ENCODE measurements at regions not wholly inside any gene's neighbourhood (a gene's known extent, or its start where the extent isn't known, plus 50 kb on each side); places are given as distances from the start of the nearest gene placed in this dataset.

DNA sequence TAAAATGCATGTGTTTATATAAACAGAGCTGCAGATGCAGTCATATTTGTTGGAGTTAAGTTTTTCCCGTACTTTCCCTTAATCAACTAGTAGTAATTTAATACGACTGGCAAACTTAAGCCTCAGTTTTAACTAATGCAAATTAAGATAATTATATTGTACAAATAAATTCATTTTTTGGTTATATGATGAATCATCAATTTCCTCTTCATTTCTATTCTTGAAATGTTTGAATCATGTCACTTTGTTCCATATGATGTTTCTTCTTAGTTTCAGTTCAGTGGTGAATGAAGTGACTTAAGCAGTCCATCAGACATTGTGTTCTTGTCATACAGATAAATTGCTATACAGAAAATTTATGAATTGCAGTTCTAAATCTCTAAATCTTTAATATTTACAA is 1361.2 kb upstream of the EPHA6 start:
- no TSS peak for BruUV-seq (replicated peaks)
- WGBS (ENCODE audit: insufficient coverage, low coverage, missing lambda C conversion rate) = 0% methylated on average over 2 of the region's 2 CpGs

GRCh38 chr3:95456835-95457234 is 1357.6 kb upstream of the EPHA6 start:
- Histone ChIP-seq H3K9me1 (ENCODE audit: control insufficient read depth, insufficient read depth, low read length) (no peaks in the 10 kb centered on the region), H3K36me3 (ENCODE audit: control insufficient read depth, insufficient read depth, low read length) (no peaks in the 10 kb centered on the region), H3K27me3 (ENCODE audit: control insufficient read depth in 2 of 2, insufficient read depth in 2 of 2, low read length in 2 of 2) (no peaks in the 10 kb centered on the region), H3K4me2 (ENCODE audit: insufficient read depth, low read length) (no peak overlapping the region), H3K79me2 (ENCODE audit: control insufficient read depth, insufficient read depth, low read length) (no peaks in the 10 kb centered on the region), H3K4me1 (replicated peaks in 1 of 2; ENCODE audit: control insufficient read depth in 2 of 2, insufficient read depth in 2 of 2, low read length in 2 of 2) (no peaks in the 10 kb centered on the region), H4K20me1 (replicated peaks; ENCODE audit: control insufficient read depth, insufficient read depth, low read length) (no peaks in the 10 kb centered on the region), H2AFZ (ENCODE audit: low read depth, low read length) (no peak overlapping the region), H3K9ac (ENCODE audit: insufficient read depth in 1 of 2, low read depth in 2 of 2, low read length in 2 of 2) (no peak overlapping the region), H3K4me3 (no peak overlapping the region), H3K27ac (ENCODE audit: extremely low read depth, low read depth, low read length) (no peak overlapping the region), H3K9me3 (replicated peaks; ENCODE audit: control insufficient read depth, insufficient read depth, low read depth, low read length) (no peaks in the 10 kb centered on the region)
- intact Hi-C loops (cut with micrococcal nuclease) = no loop called here
- FAIRE-seq = no peak
- CTCF ChIA-PET (ENCODE audit: low intra/inter-chr PET ratio) = no interaction called here
- no peak for ATAC-seq
- no TSS peak for BruUV-seq (replicated peaks)
- POLR2A ChIA-PET = no interaction called here
- in situ Hi-C loops (cut with MboI) = no loop called here
- DNase-seq (ENCODE audit: extremely low read depth in 1 of 4, low spot score in 3 of 4) = no peak
- TF ChIP-seq ZFP30 (CRISPR knock-in tag; IDR thresholded peaks at IDR 0.05; ENCODE audit: borderline replicate concordance) = no peak
- no peak for TF ChIP-seq GMEB1 (CRISPR knock-in tag; IDR thresholded peaks at IDR 0.05)
- TF ChIP-seq SIN3A (IDR thresholded peaks at IDR 0.05; ENCODE audit: borderline replicate concordance in 2 of 2, control insufficient read depth in 1 of 2, low read depth in 2 of 2, low read length in 2 of 2) = no peak
- no peak for TF ChIP-seq FOXP4 (CRISPR knock-in tag; IDR thresholded peaks at IDR 0.05; ENCODE audit: borderline replicate concordance)
- TF ChIP-seq BDP1 (IDR thresholded peaks at IDR 0.05; ENCODE audit: insufficient read depth, insufficient read length) = no peak
- no peak for TF ChIP-seq HNRNPL (IDR thresholded peaks at IDR 0.05; ENCODE audit: low read depth, low read length)
- no peak for TF ChIP-seq CHCHD3 (CRISPR knock-in tag; IDR thresholded peaks at IDR 0.05)
- no peak for TF ChIP-seq ZBTB2 (IDR thresholded peaks at IDR 0.05)
- no peak for TF ChIP-seq SAP30 (IDR thresholded peaks at IDR 0.05; ENCODE audit: borderline replicate concordance, insufficient read depth, low read depth, low read length, poor library complexity, severe bottlenecking)
- no peak for TF ChIP-seq COPS2 (conservative IDR thresholded peaks at IDR 0.05)

More for the DNA sequence above, 1361.2 kb upstream of the EPHA6 start:
- H3K27ac ChIP-seq (ENCODE audit: extremely low read depth, low read depth, low read length) = no peak overlapping the region
- TF ChIP-seq C11orf30 (IDR thresholded peaks at IDR 0.05; ENCODE audit: low read depth) (0 out of 2 replicates have a peak, but pooled peaks have one; percentile 6), NCOR1 (IDR thresholded peaks at IDR 0.05) (no peak), ZNF3 (CRISPR knock-in tag; IDR thresholded peaks at IDR 0.05) (no peak)
- ChIA-PET CTCF (ENCODE audit: low intra/inter-chr PET ratio) (no interaction called here), POLR2A (no interaction called here)
- no peaks in the 10 kb centered on the region for H3K27me3 ChIP-seq (ENCODE audit: control insufficient read depth in 2 of 2, insufficient read depth in 2 of 2, low read length in 2 of 2)
- no peak overlapping the region for H3K9ac ChIP-seq (ENCODE audit: insufficient read depth in 1 of 2, low read depth in 2 of 2, low read length in 2 of 2)
- intact Hi-C loops (cut with micrococcal nuclease) (no loop called here), in situ Hi-C loops (cut with MboI) (no loop called here)
- ATAC-seq (no peak), FAIRE-seq (no peak), DNase-seq (ENCODE audit: extremely low read depth in 1 of 4, low spot score in 3 of 4) (no peak)
- H3K79me2 ChIP-seq (ENCODE audit: control insufficient read depth, insufficient read depth, low read length) = no peaks in the 10 kb centered on the region
- H3K9me3 ChIP-seq (replicated peaks; ENCODE audit: control insufficient read depth, insufficient read depth, low read depth, low read length) = no peaks in the 10 kb centered on the region
- no peaks in the 10 kb centered on the region for H3K9me1 ChIP-seq (ENCODE audit: control insufficient read depth, insufficient read depth, low read length)
- no peaks in the 10 kb centered on the region for H3K36me3 ChIP-seq (ENCODE audit: control insufficient read depth, insufficient read depth, low read length)
- H3K4me3 ChIP-seq = no peak overlapping the region
- no peaks in the 10 kb centered on the region for H4K20me1 ChIP-seq (replicated peaks; ENCODE audit: control insufficient read depth, insufficient read depth, low read length)
- no peak overlapping the region for H3K4me2 ChIP-seq (ENCODE audit: insufficient read depth, low read length)
- no peaks in the 10 kb centered on the region for H3K4me1 ChIP-seq (replicated peaks in 1 of 2; ENCODE audit: control insufficient read depth in 2 of 2, insufficient read depth in 2 of 2, low read length in 2 of 2)
- H2AFZ ChIP-seq (ENCODE audit: low read depth, low read length) = no peak overlapping the region

Measured in K562 (cell line).